ENCODE measurements at regions not wholly inside any gene's neighbourhood (a gene's known extent, or its start where the extent isn't known, plus 50 kb on each side); places are given as distances from the start of the nearest gene placed in this dataset.

DNA sequence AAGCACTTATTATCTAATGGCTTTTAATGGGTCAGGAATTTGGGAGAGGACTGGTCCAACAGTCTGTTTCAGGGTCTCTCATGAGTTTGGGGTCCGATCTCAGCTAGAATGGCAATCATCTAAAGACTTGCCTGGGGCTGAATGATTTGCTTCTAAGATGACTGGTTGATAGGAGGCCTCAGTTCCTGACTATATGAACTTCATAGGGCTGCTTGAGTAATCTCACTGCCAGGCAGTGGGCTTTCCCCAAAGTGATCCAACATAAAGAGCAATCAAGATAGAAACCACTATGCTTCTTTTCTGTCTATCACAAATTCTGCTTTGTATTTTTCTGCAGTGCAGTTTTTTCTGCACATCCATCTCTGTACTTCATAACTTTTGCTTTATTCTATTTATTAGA is 793.5 kb upstream of the CHAC2 start:
- DNase-seq, result no peak
- no peak overlapping the region for H3K4me3 ChIP-seq
- H3K4me1 ChIP-seq, result no peaks in the 10 kb centered on the region
- TF ChIP-seq, protein P1, sequence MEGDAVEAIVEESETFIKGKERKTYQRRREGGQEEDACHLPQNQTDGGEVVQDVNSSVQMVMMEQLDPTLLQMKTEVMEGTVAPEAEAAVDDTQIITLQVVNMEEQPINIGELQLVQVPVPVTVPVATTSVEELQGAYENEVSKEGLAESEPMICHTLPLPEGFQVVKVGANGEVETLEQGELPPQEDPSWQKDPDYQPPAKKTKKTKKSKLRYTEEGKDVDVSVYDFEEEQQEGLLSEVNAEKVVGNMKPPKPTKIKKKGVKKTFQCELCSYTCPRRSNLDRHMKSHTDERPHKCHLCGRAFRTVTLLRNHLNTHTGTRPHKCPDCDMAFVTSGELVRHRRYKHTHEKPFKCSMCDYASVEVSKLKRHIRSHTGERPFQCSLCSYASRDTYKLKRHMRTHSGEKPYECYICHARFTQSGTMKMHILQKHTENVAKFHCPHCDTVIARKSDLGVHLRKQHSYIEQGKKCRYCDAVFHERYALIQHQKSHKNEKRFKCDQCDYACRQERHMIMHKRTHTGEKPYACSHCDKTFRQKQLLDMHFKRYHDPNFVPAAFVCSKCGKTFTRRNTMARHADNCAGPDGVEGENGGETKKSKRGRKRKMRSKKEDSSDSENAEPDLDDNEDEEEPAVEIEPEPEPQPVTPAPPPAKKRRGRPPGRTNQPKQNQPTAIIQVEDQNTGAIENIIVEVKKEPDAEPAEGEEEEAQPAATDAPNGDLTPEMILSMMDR (IDR thresholded peaks at IDR 0.05), result no peak
- no peak for TF ChIP-seq POLR2A (IDR thresholded peaks at IDR 0.05)
- intact Hi-C loops (cut with DNase I; ENCODE audit: low total_unique reads), result no loop called here
- H3K27ac ChIP-seq, result no peak overlapping the region
- no peaks in the 10 kb centered on the region for H3K36me3 ChIP-seq
- H3K9me3 ChIP-seq, result no peaks in the 10 kb centered on the region
- H3K27me3 ChIP-seq, result no peaks in the 10 kb centered on the region

DNA sequence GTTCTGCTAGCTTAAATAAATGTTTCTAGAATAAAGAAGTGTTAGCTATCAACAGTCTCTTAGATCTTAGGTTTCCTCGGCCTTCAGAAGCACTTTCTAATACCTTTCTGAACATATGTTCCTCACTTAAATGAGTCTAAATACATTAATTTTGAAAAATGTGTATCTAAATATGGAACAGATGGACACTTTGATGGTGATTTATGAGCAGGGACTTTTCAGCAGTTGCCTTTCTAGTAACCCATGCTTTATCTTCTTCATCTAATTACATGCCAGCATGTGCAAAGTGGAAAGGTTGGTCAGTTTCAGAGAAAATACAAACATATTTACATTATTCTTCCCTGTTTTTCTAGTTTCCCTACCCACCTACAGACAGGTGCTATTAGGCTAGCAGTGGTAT is 797.0 kb upstream of the CHAC2 start:
- no peaks in the 10 kb centered on the region for H3K27me3 ChIP-seq
- no peaks in the 10 kb centered on the region for H3K9me3 ChIP-seq
- intact Hi-C loops (cut with DNase I; ENCODE audit: low total_unique reads), result no loop called here
- no peak for DNase-seq
- H3K4me3 ChIP-seq, result no peak overlapping the region
- TF ChIP-seq, protein P1 (IDR thresholded peaks at IDR 0.05), result no peak
- no peak for TF ChIP-seq POLR2A (IDR thresholded peaks at IDR 0.05)
- H3K36me3 ChIP-seq, result no peaks in the 10 kb centered on the region
- H3K27ac ChIP-seq, result no peak overlapping the region
- no peaks in the 10 kb centered on the region for H3K4me1 ChIP-seq

- Histone ChIP-seq H3K36me3 (no peaks in the 10 kb centered on the region), H3K27ac (no peak overlapping the region), H3K27me3 (peaks cover 0 to 2% of the 10 kb centered on the region in 2 donors), H3K4me1 (no peaks in the 10 kb centered on the region), H3K4me3 (no peak overlapping the region), H3K9me3 (no peaks in the 10 kb centered on the region)
- TF ChIP-seq, protein P1 (IDR thresholded peaks at IDR 0.05), result no peak
- TF ChIP-seq POLR2A (IDR thresholded peaks at IDR 0.05), result no peak
- intact Hi-C loops (cut with DNase I; ENCODE audit: low total_unique reads), result no loop called here
- DNase-seq, result no peak
These were observed 799.6 kb upstream of the CHAC2 start for GRCh38 chr2:52968043-52968442.

DNA sequence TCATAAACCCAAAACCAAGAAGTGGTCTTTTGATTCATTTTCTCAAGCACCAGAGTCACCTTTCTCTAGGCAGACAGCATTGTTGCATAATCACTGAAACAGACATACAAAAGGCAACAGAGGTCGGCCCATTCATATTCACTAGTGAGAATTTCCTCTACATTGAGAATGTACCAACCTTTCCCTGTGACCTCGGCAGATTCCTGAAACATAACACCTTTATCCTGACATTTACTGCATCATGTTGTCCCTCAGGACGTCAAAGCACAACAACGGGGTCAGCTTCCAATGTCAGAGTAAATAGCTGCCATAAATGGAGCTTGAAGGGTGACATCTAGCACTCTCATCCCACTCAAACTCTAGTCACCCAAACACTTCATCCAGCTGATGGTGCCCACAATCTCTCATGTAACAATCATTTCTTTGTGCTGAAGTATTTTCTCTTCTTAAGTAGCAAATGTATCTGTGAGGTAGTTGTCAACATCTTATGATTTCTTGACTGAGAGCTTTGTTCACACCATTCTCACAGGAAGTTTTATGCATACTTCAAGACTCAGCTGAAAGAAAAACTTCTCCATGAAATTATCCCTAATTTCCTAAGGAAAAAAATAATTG is 802.6 kb upstream of the CHAC2 start:
- intact Hi-C loops (cut with DNase I; ENCODE audit: low total_unique reads), result no loop called here
- H3K9me3 ChIP-seq, result no peaks in the 10 kb centered on the region
- H3K27me3 ChIP-seq, result peaks cover 0 to 2% of the 10 kb centered on the region in 2 donors
- H3K4me3 ChIP-seq, result no peak overlapping the region
- no peak overlapping the region for H3K27ac ChIP-seq
- H3K36me3 ChIP-seq, result no peaks in the 10 kb centered on the region
- no peak for DNase-seq
- no peaks in the 10 kb centered on the region for H3K4me1 ChIP-seq
- TF ChIP-seq, protein P1 (IDR thresholded peaks at IDR 0.05), result no peak
- TF ChIP-seq POLR2A (IDR thresholded peaks at IDR 0.05), result no peak

DNA sequence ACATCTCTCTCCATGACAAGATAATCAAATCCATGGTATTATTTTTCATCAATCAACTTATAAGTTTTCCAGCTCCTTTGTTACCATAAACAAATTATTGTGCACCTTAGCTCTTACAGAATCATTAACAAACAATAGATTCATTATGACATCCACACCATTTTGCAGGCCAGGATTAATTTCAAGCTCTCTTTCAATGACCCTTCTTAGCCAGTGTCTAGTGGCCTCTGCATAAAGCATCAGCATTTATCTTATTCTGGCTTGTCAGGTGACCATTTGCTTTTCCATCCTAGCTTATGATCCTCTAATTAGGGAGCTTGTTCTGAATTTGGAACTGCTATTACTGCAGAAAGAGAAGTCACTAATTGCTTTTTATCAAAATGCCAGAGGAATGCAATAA is 806.2 kb upstream of the CHAC2 start:
- H3K4me1 ChIP-seq, result no peaks in the 10 kb centered on the region
- H3K27me3 ChIP-seq, result peaks cover 0 to 2% of the 10 kb centered on the region in 2 donors
- no peak overlapping the region for H3K4me3 ChIP-seq
- H3K27ac ChIP-seq, result no peak overlapping the region
- intact Hi-C loops (cut with DNase I; ENCODE audit: low total_unique reads), result no loop called here
- TF ChIP-seq, protein P1 (IDR thresholded peaks at IDR 0.05), result no peak
- TF ChIP-seq POLR2A (IDR thresholded peaks at IDR 0.05), result no peak
- no peaks in the 10 kb centered on the region for H3K36me3 ChIP-seq
- no peak for DNase-seq
- H3K9me3 ChIP-seq, result no peaks in the 10 kb centered on the region
